Ishikawa (cell line): ENCODE measurements at regions not wholly inside any gene's neighbourhood (a gene's known extent, or its start where the extent isn't known, plus 50 kb on each side); places are given as distances from the start of the nearest gene placed in this dataset.

Experiments
- CEBPB ChIP-seq: IDR thresholded peaks from 2 replicates; pipeline ENCODE4 v1.6.1; 2012
- CREB1 ChIP-seq: IDR thresholded peaks from 2 replicates; pipeline ENCODE4 v1.6.1; 2012; ENCODE audit warnings: low read depth
- EGR1 ChIP-seq: IDR thresholded peaks from 2 replicates; pipeline ENCODE4 v1.6.1; 2012
- EP300 ChIP-seq: IDR thresholded peaks from 2 replicates; pipeline ENCODE4 v1.6.1; 2012; ENCODE audit warnings: borderline replicate concordance
- FOXM1 ChIP-seq: IDR thresholded peaks from 2 replicates; pipeline ENCODE4 v1.6.1; 2012; ENCODE audit warnings: low read depth, borderline replicate concordance
- MAX ChIP-seq: IDR thresholded peaks from 2 replicates; pipeline ENCODE4 v1.6.1; 2012
- NFIC ChIP-seq: IDR thresholded peaks from 2 replicates; pipeline ENCODE4 v1.6.1; 2012
- RAD21 ChIP-seq: IDR thresholded peaks from 2 replicates; pipeline ENCODE4 v1.6.1; 2012; ENCODE audit warnings: low read depth
- REST ChIP-seq: IDR thresholded peaks from 2 replicates; pipeline ENCODE4 v1.6.1; 2012; ENCODE audit warnings: low read depth, mild to moderate bottlenecking
- TAF1 ChIP-seq: IDR thresholded peaks from 2 replicates; pipeline ENCODE4 v1.6.1; 2012; ENCODE audit warnings: low read depth, mild to moderate bottlenecking
- TCF12 ChIP-seq: IDR thresholded peaks from 2 replicates; pipeline ENCODE4 v1.6.1; 2012; ENCODE audit warnings: low read depth
- TEAD4 ChIP-seq: IDR thresholded peaks from 2 replicates; pipeline ENCODE4 v1.6.1; 2012
- YY1 ChIP-seq: IDR thresholded peaks from 2 replicates; pipeline ENCODE4 v1.6.1; 2012; ENCODE audit warnings: low read depth
- ZBTB7A ChIP-seq: IDR thresholded peaks from 2 replicates; pipeline ENCODE4 v1.6.1; 2012; ENCODE audit warnings: low read depth
- TF ChIP-seq, protein P1 (sequence below): IDR thresholded peaks from 2 replicates; pipeline ENCODE4 v1.6.1; 2012

- TF ChIP-seq REST (no peak), YY1 (no peak), EP300 (no peak), MAX (no peak), RAD21 (no peak), TCF12 (no peak), ZBTB7A (no peak), FOXM1 (no peak)
- TF ChIP-seq, protein P1, sequence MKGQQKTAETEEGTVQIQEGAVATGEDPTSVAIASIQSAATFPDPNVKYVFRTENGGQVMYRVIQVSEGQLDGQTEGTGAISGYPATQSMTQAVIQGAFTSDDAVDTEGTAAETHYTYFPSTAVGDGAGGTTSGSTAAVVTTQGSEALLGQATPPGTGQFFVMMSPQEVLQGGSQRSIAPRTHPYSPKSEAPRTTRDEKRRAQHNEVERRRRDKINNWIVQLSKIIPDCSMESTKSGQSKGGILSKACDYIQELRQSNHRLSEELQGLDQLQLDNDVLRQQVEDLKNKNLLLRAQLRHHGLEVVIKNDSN = no peak
These were observed 469.5 kb upstream of the SALL3 start for GRCh38 chr18:78510091-78510490.

GRCh38 chr18:78510636-78511035 lies 469.0 kb upstream of the SALL3 start:
- TF ChIP-seq CEBPB (no peak), FOXM1 (no peak), EP300 (no peak), TEAD4 (no peak), MAX (no peak), ZBTB7A (no peak)

DNA sequence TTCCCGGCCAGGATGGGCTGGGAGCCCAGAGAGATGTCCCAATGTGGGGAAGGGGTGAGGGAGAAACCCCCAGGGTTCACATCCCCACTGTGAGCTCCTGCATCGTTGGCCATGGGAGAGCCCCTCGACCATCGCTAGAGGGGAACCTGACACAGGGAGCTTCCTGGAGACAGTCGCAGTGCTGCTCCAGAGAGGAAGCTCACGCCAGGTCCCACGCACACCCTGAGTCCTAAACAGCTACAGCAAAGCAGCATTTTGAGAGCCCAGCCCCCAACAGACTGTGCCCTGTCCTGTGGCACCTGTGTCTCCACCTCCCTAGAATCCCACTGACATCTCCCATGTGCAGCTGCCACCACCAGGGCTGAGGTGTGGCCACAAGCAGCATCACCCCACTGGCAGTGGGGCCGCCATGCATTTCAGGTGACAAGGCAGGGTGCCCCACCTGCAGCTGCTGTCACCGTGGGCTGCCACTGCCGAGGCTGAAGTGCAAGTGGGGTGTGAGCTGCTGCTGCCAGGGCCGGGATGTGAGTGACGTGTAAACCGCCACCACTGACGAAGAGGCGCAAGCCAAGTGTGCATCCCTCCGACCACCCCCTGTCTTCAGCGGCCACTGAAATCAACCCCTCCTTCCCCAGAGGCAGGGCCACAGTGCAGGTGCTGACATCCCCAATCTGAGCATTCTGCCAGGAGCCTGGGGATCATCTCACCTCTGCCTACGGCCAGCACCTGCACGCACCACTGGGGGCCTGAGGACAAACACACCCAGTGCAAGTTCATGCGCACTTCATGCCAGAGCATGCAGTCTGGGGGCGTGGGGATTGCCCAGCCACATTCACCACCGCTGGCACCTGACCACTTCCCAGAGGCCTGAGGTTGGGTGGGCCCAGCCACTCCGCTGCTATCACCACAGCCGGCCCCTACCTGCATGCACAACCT lies 467.7 kb upstream of the SALL3 start:
- TF ChIP-seq TCF12 = no peak
- TF ChIP-seq EGR1 = no peak
- TF ChIP-seq EP300 = no peak
- no peak for TF ChIP-seq CREB1
- no peak for TF ChIP-seq CEBPB
- no peak for TF ChIP-seq TAF1
- no peak for TF ChIP-seq MAX
- TF ChIP-seq TEAD4 = no peak
- TF ChIP-seq REST = no peak
- no peak for TF ChIP-seq FOXM1
- TF ChIP-seq, protein P1 = no peak

- no peak for TF ChIP-seq CREB1
- no peak for TF ChIP-seq ZBTB7A
- TF ChIP-seq EGR1 = no peak
- TF ChIP-seq TEAD4 = no peak
- TF ChIP-seq NFIC = no peak
- TF ChIP-seq REST = no peak
- TF ChIP-seq RAD21 = no peak
- TF ChIP-seq TCF12 = no peak
- TF ChIP-seq FOXM1 = no peak
These were observed 464.5 kb upstream of the SALL3 start for GRCh38 chr18:78514910-78515670.
